LNCaP clone FGC (cell line): ENCODE measurements at regions not wholly inside any gene's neighbourhood (a gene's known extent, or its start where the extent isn't known, plus 50 kb on each side); places are given as distances from the start of the nearest gene placed in this dataset.

ENCODE experiments used
- DNase-seq: peaks from one replicate; pipeline ENCODE4 v3.0.0-alpha.2; 2011; ENCODE audit warnings: low read depth
- H3K4me3 ChIP-seq: 2 replicates; pipeline ENCODE4 v1.5.1; 2011; ENCODE audit warnings: mild to moderate bottlenecking, low read depth, low read length, control low read depth
- CTCF ChIP-seq: IDR thresholded peaks from 2 replicates; pipeline ENCODE4 v1.5.1; 2012; ENCODE audit warnings: mild to moderate bottlenecking; ENCODE audit not compliant: control insufficient read depth, insufficient read depth; ENCODE audit errors: extremely low read depth

- no peak for DNase-seq
- H3K4me3 ChIP-seq: no peak overlapping the region
- TF ChIP-seq CTCF: no peak
These were observed 659.1 kb downstream of the PRELID2 start for GRCh38 chr5:145176041-145176440.

GRCh38 chr5:145166110-145166509 is 669.0 kb downstream of the PRELID2 start:
- no peak for TF ChIP-seq CTCF
- DNase-seq: no peak
- no peak overlapping the region for H3K4me3 ChIP-seq

- DNase-seq: no peak
- TF ChIP-seq CTCF: no peak
- no peak overlapping the region for H3K4me3 ChIP-seq
These were observed 671.3 kb downstream of the PRELID2 start for GRCh38 chr5:145163876-145164275.

GRCh38 chr5:145162626-145163025 is 672.5 kb downstream of the PRELID2 start:
- no peak for TF ChIP-seq CTCF
- no peak overlapping the region for H3K4me3 ChIP-seq
- DNase-seq: no peak

- DNase-seq: no peak
- H3K4me3 ChIP-seq: no peak overlapping the region
- TF ChIP-seq CTCF: no peak
These were observed 673.8 kb downstream of the PRELID2 start for GRCh38 chr5:145161391-145161790.

GRCh38 chr5:145160679-145161078 is 674.5 kb downstream of the PRELID2 start:
- no peak overlapping the region for H3K4me3 ChIP-seq
- TF ChIP-seq CTCF: no peak
- DNase-seq: no peak

- no peak overlapping the region for H3K4me3 ChIP-seq
These were observed 676.4 kb downstream of the PRELID2 start for GRCh38 chr5:145158730-145159129.

More at GRCh38 chr5:145158730-145159129, 676.4 kb downstream of the PRELID2 start:
- TF ChIP-seq CTCF: no peak
- no peak for DNase-seq
